ENCODE measurements at regions not wholly inside any gene's neighbourhood (a gene's known extent, or its start where the extent isn't known, plus 50 kb on each side); places are given as distances from the start of the nearest gene placed in this dataset.

DNA sequence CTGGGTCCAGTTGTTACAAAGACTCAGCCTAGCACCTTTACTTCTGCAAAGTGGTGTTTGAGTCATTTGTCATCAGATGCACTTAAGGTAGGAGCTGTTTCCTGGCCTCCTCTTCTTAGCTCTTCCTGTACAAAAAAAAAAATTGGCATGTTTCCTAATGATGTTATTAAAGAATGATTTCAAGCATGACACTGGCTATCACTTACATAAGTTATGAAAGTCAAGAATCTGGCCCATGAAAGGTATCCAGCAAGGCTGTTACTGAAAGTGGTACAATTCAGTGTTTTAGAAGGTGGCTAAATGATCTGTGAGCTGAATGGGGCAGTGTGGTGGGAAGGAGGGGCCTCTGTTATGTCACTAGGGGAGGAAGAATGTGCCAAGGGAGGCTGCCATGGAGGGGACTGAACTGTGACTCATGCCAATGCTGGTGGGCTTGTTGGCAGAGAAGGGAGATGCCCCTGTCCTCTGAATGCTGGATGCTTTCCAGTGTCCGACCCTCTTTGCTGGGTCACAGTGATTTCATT is 175.1 kb upstream of the MAP1B start:
- TF ChIP-seq EZH2phosphoT487 (IDR thresholded peaks at IDR 0.05; ENCODE audit: insufficient read depth, low read depth) (no peak), EZH2 (IDR thresholded peaks at IDR 0.05; ENCODE audit: insufficient read depth, poor library complexity, severe bottlenecking) (no peak)
